Central memory CD8-positive, alpha-beta T cell (primary cell): ENCODE measurements at regions not wholly inside any gene's neighbourhood (a gene's known extent, or its start where the extent isn't known, plus 50 kb on each side); places are given as distances from the start of the nearest gene placed in this dataset.

Experiments
- ATAC-seq: fragments of 150-1000 bp; cut with Tn5 transposase; replicated peaks from 2 replicates; pipeline ENCODE4 v1.10.0; 2022; ENCODE audit warnings: mild to moderate bottlenecking, moderate FRiP score, moderate number of reproducible peaks; ENCODE audit not compliant: poor library complexity, severe bottlenecking; ENCODE audit errors: extremely low read depth
- DNase-seq, 2 donors: peaks; one replicate each; pipeline ENCODE4 v3.0.0; 2021; ENCODE audit warnings: low spot score in 2 of 2
- H3K27ac Mint-ChIP-seq: one replicate; pipeline ENCODE4 v1.8.0; 2022; ENCODE audit warnings: low read depth, mild to moderate bottlenecking, moderate library complexity, mixed read lengths
- H3K27me3 Mint-ChIP-seq: one replicate; pipeline ENCODE4 v1.8.0; 2022; ENCODE audit warnings: mixed read lengths
- H3K36me3 Mint-ChIP-seq: one replicate; pipeline ENCODE4 v1.8.0; 2022; ENCODE audit warnings: mild to moderate bottlenecking, moderate library complexity, mixed read lengths; ENCODE audit not compliant: insufficient read depth
- H3K4me1 Mint-ChIP-seq: one replicate; pipeline ENCODE4 v1.8.0; 2022; ENCODE audit warnings: mixed read lengths
- H3K4me3 Mint-ChIP-seq: one replicate; pipeline ENCODE4 v1.8.0; 2022; ENCODE audit warnings: mild to moderate bottlenecking, moderate library complexity, mixed read lengths
- H3K9me3 Mint-ChIP-seq: one replicate; pipeline ENCODE4 v1.8.0; 2022; ENCODE audit warnings: mixed read lengths

DNA sequence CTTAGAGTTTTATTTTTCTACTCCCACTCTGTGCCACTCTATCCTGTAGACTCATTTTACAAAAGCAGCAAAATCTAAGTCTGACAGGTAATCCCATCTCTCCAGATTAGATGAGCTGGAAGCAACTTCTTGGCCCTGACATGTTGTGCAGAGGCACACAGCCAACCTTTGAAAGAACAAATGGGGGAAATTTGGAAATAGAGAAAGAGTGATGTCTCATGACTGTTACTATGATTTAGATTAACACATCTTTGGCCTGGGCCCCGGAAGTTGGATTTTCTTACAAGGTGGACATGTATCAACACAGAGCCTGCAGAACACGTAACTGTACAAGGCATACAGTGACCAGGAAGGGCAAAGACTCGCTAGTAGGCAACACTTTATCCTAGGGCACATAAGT lies 227.7 kb downstream of the MYLK4 start:
- no peak for DNase-seq
- Mint-ChIP-seq H3K27me3 (peaks cover 43% of the 10 kb centered on the region), H3K36me3 (no peaks in the 10 kb centered on the region), H3K9me3 (peaks cover 19% of the 10 kb centered on the region), H3K27ac (no peak overlapping the region), H3K4me1 (peaks cover 10% of the 10 kb centered on the region), H3K4me3 (no peak overlapping the region)
- ATAC-seq: no peak

DNA sequence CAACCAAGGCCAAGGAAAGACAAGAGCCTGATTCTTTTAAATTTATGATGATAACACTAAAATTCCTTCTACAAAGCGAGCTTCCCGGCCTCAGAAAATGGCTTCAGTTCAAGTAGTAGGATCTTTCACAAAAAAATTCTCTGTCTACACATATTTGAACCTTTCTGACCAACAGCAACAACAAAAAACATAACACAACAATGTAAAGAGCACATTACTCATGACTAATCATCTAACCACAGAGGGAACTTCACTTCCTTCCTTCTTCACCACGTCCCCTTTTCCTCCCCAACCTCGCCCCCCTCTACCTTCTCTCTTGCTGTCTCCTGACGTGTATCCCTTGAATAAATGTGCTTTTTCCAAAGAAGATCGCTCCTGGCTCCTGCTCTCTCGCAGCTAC lies 228.2 kb downstream of the MYLK4 start:
- peaks cover 19% of the 10 kb centered on the region for H3K9me3 Mint-ChIP-seq
- no peak overlapping the region for H3K27ac Mint-ChIP-seq
- peaks cover 10% of the 10 kb centered on the region for H3K4me1 Mint-ChIP-seq
- ATAC-seq (no peak), DNase-seq (no peak)
- no peaks in the 10 kb centered on the region for H3K36me3 Mint-ChIP-seq
- no peak overlapping the region for H3K4me3 Mint-ChIP-seq
- peaks cover 38% of the 10 kb centered on the region for H3K27me3 Mint-ChIP-seq

DNA sequence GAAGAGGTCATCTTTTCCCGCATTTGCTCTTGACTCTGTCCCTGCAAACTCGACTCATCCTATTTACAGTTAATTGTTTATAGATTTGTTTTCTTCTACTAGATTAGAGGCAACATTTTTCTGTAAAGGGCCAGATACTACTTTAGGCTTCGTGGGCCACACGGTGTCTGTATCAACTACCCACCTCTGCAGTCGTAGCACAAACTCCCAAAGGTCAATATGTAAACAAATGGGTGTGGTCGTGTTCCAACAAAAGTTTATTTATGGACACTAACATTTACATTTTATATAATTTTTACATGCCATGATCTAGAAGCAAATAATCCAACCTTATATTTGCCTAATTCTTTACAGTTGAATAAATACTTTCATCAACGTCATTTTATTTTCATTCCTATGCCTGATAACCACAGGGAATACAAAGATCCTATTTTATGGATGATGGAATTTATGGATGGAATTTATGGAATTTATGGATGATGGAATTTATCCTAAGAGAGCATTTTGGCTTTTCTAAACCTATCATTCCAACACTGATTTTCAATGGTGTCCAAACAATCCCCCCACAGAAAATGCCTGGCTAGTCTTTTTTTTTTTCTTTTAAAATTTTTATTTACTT lies 232.8 kb downstream of the MYLK4 start:
- no peak for ATAC-seq
- Mint-ChIP-seq H3K4me1 (peaks cover 10% of the 10 kb centered on the region), H3K27me3 (peaks cover 53% of the 10 kb centered on the region), H3K36me3 (no peaks in the 10 kb centered on the region), H3K9me3 (peaks cover 10% of the 10 kb centered on the region), H3K27ac (no peak overlapping the region), H3K4me3 (no peak overlapping the region)
- DNase-seq: no peak

DNA sequence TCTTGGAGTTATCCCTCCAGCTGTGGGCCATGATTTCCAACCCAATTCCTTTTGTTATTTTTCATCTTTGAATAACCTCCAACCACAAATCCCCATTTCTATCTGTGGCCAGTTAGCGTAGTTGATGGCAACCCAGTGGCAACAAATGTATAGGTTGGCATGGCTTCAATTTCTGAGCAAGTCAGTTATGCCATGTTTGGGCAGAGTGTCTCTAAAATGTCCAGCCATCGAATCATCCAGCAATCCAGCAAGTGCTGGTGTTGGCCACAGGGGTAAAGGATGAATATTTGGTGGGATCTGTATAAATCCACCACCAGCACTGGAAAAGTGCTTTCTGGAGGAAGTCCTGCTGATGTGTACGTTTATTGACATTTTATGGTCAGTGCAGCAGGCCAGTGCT lies 233.3 kb downstream of the MYLK4 start:
- DNase-seq: no peak
- peaks cover 5% of the 10 kb centered on the region for H3K9me3 Mint-ChIP-seq
- H3K36me3 Mint-ChIP-seq: no peaks in the 10 kb centered on the region
- peaks cover 5% of the 10 kb centered on the region for H3K4me1 Mint-ChIP-seq
- ATAC-seq: no peak
- peaks cover 51% of the 10 kb centered on the region for H3K27me3 Mint-ChIP-seq
- H3K27ac Mint-ChIP-seq: no peak overlapping the region
- H3K4me3 Mint-ChIP-seq: no peak overlapping the region

DNA sequence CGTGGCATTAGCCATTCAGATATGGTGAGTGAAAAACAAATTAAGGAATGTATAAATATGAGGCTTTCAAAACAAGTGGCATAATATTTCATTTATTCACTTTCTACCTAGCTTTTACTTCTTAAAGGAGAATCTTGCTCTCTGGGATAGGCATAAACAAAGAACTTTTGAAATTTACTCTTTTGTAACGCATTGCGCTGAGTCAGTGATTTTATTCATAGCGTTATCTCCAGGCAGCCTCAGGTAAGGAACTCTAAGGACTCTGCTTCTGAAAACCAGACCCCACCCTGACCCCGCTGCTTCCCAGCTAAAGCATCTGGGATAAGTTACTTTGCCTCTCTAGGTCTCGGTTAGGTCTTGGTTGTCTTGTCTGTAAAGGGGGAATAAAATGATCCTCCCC lies 234.7 kb downstream of the MYLK4 start:
- Mint-ChIP-seq H3K27me3 (peaks cover 59% of the 10 kb centered on the region), H3K36me3 (no peaks in the 10 kb centered on the region), H3K4me3 (no peak overlapping the region), H3K9me3 (peaks cover 5% of the 10 kb centered on the region), H3K27ac (no peak overlapping the region), H3K4me1 (no peaks in the 10 kb centered on the region)
- DNase-seq (no peak), ATAC-seq (no peak)

DNA sequence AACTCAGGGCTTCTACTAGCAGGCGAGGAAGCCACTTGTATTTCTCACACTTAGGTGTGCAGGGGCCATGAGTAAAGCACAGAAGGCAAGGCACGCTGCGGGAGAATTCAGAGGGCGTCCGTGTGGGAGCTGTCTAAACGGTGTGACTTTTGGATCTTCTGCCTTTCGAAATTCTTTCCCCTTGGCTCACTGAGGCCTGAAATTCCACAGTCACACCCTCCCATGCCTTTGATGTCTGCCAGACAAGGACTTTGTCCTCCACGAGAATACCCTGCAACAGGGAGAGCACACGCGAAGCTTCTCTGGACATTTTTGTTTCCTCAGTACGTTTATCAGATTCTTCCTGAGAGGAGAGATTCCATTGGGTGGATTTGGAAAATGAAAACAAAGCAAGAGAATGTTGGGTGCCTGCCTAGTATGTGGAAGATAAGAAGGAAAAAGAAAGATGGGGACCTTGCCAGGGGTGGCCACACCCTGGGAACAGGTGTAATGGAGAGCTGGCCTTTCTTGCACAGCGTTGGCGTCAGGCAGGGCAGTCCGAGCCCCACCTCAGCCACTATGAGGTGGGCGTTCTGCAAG lies 235.7 kb downstream of the MYLK4 start:
- Mint-ChIP-seq H3K4me1 (no peaks in the 10 kb centered on the region), H3K36me3 (no peaks in the 10 kb centered on the region), H3K4me3 (no peak overlapping the region), H3K27ac (no peak overlapping the region), H3K9me3 (peaks cover 5% of the 10 kb centered on the region), H3K27me3 (peaks cover 69% of the 10 kb centered on the region)
- ATAC-seq (no peak), DNase-seq (no peak)

DNA sequence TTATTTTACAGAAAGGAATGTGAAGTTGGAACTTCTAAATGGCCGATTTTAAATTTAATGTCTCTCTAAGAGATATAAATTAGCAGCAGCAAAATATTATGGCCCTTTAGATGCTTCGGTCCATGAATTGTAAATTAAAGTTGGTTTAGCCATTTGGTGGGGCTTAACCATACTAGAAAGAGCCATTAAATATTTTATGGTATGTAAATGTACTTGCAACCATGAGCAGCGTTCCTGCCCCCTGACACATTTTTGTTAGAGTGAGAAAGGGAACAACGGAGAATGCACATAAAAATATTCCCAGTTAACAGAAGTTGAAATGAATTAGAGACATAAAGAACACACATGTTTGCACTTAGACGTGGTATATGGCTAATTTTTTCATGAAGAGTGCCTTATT lies 237.9 kb downstream of the MYLK4 start:
- Mint-ChIP-seq H3K9me3 (peaks cover 2% of the 10 kb centered on the region), H3K36me3 (no peaks in the 10 kb centered on the region), H3K4me1 (no peaks in the 10 kb centered on the region), H3K4me3 (no peak overlapping the region), H3K27ac (no peak overlapping the region), H3K27me3 (peaks cover 82% of the 10 kb centered on the region)
- no peak for ATAC-seq
- DNase-seq: no peak

DNA sequence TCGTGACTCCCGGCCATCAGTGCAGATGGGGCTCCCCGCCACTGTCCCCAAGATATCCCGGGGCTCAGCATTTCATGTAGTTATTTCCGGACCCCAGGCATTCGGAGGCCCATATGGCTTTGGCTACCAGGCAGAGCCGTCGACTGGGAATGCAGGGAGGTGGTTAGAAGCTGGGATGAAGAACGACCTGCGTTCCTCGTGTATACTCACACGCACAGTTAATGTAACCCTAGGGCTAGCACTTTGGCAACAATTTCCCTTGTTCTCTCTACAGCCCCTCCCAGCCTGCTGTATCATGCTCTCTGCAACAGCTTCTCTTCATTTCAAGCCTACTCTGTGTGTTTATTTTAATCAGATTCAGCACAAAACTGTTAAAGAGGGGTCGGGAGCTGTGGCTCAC lies 240.4 kb downstream of the MYLK4 start:
- H3K27ac Mint-ChIP-seq: no peak overlapping the region
- ATAC-seq: no peak
- DNase-seq: no peak
- no peaks in the 10 kb centered on the region for H3K4me1 Mint-ChIP-seq
- H3K36me3 Mint-ChIP-seq: no peaks in the 10 kb centered on the region
- H3K4me3 Mint-ChIP-seq: no peak overlapping the region
- peaks cover 5% of the 10 kb centered on the region for H3K9me3 Mint-ChIP-seq
- peaks cover 98% of the 10 kb centered on the region for H3K27me3 Mint-ChIP-seq

DNA sequence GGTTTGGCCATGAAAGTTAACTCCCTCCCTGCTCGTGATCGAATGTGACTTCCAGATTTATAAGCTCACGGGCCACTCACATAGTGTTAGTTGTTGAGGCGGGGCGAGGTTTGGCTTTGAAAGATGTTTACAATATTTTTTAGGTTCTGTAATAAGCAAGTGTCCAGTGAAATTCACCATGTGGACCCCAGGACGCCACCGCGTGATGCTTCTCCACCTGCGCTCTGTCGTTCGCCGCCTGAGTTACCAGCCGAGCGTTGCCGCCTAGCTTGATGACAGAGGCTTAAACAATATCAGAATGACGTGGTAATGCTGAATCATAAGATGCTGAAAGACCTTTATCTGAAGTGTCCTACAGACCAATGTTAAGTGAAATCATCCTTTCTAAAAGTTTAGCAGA lies 241.0 kb downstream of the MYLK4 start:
- H3K4me3 Mint-ChIP-seq: no peak overlapping the region
- peaks cover 5% of the 10 kb centered on the region for H3K9me3 Mint-ChIP-seq
- no peaks in the 10 kb centered on the region for H3K4me1 Mint-ChIP-seq
- ATAC-seq (no peak), DNase-seq (no peak)
- no peaks in the 10 kb centered on the region for H3K36me3 Mint-ChIP-seq
- H3K27me3 Mint-ChIP-seq: peaks cover 94% of the 10 kb centered on the region
- H3K27ac Mint-ChIP-seq: no peak overlapping the region

DNA sequence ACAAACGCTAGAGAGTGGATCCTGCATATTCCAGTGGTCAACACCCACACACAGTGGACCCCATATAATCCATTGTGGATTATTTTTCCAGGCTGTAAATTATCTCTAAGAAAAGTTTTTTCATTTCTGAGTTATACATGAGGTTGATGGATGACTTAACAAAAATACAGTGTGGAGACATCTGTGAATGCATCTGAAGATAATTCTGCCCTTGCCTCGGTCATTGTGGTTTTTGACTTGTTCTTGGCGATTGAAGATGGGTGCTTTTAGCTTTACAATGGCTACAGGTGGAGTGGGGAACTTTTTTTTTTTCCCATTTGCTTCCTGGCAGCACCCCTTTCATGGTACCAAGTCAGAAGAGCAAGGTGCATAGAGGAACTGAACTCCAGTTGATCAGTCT lies 242.7 kb downstream of the MYLK4 start:
- Mint-ChIP-seq H3K27me3 (peaks cover 78% of the 10 kb centered on the region), H3K27ac (no peak overlapping the region), H3K4me3 (no peak overlapping the region), H3K4me1 (no peaks in the 10 kb centered on the region), H3K36me3 (no peaks in the 10 kb centered on the region), H3K9me3 (peaks cover 5% of the 10 kb centered on the region)
- DNase-seq: no peak
- no peak for ATAC-seq

DNA sequence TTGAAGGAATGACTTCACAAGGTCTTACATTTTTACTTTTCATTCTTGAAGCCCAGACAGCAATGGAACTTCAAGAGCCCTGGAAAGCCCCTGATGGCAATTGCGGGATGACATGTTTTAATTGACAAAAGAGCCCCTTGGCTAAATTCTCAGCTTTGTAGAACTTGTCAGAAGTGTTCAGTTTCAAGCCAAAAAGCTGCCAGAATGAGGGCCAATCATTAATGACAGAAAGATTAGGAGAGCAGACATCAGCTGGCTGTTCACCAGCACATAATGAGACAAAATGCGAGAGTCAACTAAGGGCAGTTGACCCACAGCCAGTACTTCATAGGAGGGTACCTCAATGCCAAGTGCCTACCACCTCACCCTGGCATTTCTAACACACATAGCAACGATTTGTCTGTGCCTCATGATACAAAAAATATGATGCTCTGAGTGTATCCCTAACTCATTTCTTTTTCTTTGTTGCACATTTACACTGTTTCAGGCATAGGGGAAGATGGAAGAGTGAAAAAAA lies 243.1 kb downstream of the MYLK4 start:
- DNase-seq: no peak
- peaks cover 80% of the 10 kb centered on the region for H3K27me3 Mint-ChIP-seq
- no peaks in the 10 kb centered on the region for H3K36me3 Mint-ChIP-seq
- no peak overlapping the region for H3K4me3 Mint-ChIP-seq
- ATAC-seq: no peak
- H3K4me1 Mint-ChIP-seq: no peaks in the 10 kb centered on the region
- no peak overlapping the region for H3K27ac Mint-ChIP-seq
- H3K9me3 Mint-ChIP-seq: peaks cover 5% of the 10 kb centered on the region

DNA sequence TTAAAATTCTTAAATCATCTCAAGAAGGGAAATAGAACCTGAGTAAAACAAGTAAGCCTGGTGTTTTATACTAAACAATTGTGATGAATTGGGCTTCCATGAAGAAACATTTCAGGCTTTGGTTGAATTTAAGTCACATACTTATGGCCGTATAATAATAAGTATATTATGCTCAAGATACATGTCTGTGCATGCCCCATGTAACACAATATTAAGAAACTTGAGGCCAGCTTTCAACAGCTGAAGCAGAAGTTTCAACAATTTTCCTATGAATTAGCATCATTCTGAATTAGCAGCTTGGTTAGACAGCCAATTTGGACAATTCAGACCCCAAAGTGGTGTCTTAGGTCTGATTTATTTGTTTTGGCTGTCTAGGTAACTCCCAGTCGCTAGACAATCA lies 243.7 kb downstream of the MYLK4 start:
- Mint-ChIP-seq H3K27ac (no peak overlapping the region), H3K4me1 (no peaks in the 10 kb centered on the region), H3K4me3 (no peak overlapping the region), H3K9me3 (peaks cover 5% of the 10 kb centered on the region), H3K36me3 (no peaks in the 10 kb centered on the region), H3K27me3 (peaks cover 80% of the 10 kb centered on the region)
- DNase-seq (no peak), ATAC-seq (no peak)

DNA sequence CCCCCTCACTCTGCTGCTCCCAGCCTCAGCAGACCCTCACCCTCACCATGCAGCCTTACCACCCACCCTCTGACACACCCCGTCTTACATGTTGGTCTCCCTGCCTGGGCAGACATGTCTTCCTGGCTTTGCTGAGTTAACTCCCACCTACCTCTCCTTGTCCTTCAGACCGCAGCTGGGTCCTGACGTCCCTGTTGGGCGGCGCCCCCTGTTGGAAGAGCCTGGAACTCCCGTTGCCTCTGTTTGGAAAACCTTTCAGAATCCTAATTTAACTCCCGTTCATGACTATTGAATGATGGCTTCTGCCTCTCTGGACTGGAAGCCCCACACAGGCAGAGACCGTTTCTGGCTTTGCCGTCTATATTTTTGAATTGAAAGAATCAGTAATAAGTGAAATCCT lies 245.1 kb downstream of the MYLK4 start:
- Mint-ChIP-seq H3K9me3 (peaks cover 5% of the 10 kb centered on the region), H3K4me1 (no peaks in the 10 kb centered on the region)
- no peak for DNase-seq

More for the DNA sequence above, 245.1 kb downstream of the MYLK4 start:
- H3K27me3 Mint-ChIP-seq: peaks cover 74% of the 10 kb centered on the region
- ATAC-seq: no peak
- no peak overlapping the region for H3K27ac Mint-ChIP-seq
- H3K4me3 Mint-ChIP-seq: no peak overlapping the region
- no peaks in the 10 kb centered on the region for H3K36me3 Mint-ChIP-seq
